ENCODE measurements at regions not wholly inside any gene's neighbourhood (a gene's known extent, or its start where the extent isn't known, plus 50 kb on each side); places are given as distances from the start of the nearest gene placed in this dataset.

- no peak for TF ChIP-seq CTCF (IDR thresholded peaks at IDR 0.05)
- no peak for TF ChIP-seq MLX (CRISPR knock-in tag; IDR thresholded peaks at IDR 0.05)
- no peak for TF ChIP-seq ZNF121 (CRISPR knock-in tag; IDR thresholded peaks at IDR 0.05)
- TF ChIP-seq ZNF317 (CRISPR knock-in tag; IDR thresholded peaks at IDR 0.05; ENCODE audit: borderline replicate concordance, low read depth) = no peak
- no peak for TF ChIP-seq JUN (CRISPR knock-in tag; IDR thresholded peaks at IDR 0.05)
- no peak for TF ChIP-seq CREB1 (CRISPR knock-in tag; IDR thresholded peaks at IDR 0.05)
Observed at GRCh38 chr2:23005469-23005868, 379.5 kb upstream of the KLHL29 start.

Measured in WTC11 (cell line).